ENCODE measurements at regions not wholly inside any gene's neighbourhood (a gene's known extent, or its start where the extent isn't known, plus 50 kb on each side); places are given as distances from the start of the nearest gene placed in this dataset.

GRCh38 chr18:55780586-55781071 is 192.6 kb upstream of the TCF4 start:
- DNase-seq (ENCODE audit: low spot score) = no peak

- DNase-seq (ENCODE audit: low spot score) = peak; percentile 23
These were observed 191.9 kb upstream of the TCF4 start for GRCh38 chr18:55779691-55780585.

DNA sequence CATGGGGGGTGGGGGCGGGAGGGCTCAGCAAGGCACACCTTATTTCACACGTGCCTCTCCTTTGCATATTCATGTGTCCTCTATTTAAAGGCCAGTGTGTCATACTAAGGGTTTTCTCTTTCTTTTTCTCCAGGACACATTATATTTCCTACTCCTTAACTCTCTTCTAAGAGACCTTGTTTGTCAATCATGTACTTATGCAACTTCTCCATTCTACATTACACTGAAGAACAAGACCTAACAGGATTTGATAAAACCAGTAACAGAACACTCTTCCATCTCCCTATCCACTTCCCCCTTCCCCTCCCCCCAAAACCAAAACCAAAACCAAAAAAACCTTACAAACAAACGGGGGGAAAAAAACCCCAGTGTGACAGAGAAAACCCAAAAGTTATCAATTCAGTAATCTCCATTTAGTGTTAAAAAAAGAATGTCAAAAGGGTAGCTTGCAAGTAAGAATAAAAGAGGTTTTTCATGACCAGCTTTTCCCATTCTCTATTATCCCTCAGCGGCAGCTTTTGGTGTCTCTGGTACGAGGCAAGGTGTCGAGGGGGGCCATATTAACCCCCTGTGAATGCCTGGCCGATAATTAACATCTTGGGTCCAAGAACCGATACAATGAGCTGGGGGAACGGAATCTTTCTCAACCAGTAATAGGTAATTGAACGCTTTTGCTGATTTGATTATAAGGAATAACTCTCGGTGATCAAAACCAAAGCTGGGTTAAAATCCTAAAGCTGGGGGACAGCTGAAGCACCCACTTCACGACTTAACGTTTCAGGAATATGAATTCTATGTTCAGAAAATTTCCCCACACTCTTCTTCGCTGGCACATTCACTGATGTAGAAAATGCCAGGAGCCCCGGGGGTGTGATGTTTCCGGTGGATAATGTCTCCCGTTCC is 191.0 kb upstream of the TCF4 start:
- DNase-seq (ENCODE audit: low spot score) = no peak

- no peak for DNase-seq (ENCODE audit: low spot score)
These were observed 189.8 kb upstream of the TCF4 start for GRCh38 chr18:55777666-55778304.

DNA sequence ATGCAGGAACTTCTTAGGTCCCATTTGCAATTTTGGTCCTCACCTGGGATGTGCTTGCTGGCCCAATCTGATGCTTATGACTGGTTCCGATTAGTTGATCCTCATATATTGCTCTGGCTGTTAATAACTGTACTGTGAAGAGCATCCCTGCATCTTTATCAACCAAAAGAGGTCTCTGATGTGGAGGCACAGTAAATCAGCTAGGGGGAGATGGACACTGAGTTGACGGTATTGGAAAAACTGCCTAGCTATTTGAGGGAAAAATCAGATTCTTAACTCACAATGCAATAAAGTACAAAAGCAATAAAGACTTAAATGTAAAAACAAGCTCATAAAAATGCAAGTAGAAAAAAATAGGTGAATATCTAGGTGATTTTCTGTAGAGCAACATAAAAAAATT is 188.0 kb upstream of the TCF4 start:
- DNase-seq (ENCODE audit: low spot score) = no peak

- no peak for DNase-seq (ENCODE audit: low spot score)
These were observed 186.5 kb upstream of the TCF4 start for GRCh38 chr18:55774505-55774904.

DNA sequence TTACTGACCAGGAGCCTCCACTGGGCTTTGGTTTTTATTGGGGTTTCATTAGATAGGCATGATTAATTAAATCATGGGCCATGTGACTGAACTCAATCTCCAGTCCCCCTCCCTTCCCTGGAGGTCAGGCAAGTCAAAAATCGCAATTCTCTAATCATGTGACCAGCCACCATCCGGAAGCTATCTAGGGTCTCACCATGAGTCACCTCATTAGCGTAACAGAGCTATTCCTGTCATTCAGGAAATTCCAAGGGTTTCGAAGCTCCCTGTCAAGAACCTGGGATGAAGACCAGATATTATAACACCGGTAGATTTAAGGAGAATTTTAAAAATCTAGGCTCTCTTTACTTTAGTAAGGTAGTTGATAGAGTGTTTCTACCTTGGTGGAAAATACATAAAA is 180.3 kb upstream of the TCF4 start:
- DNase-seq (ENCODE audit: low spot score) = no peak

DNA sequence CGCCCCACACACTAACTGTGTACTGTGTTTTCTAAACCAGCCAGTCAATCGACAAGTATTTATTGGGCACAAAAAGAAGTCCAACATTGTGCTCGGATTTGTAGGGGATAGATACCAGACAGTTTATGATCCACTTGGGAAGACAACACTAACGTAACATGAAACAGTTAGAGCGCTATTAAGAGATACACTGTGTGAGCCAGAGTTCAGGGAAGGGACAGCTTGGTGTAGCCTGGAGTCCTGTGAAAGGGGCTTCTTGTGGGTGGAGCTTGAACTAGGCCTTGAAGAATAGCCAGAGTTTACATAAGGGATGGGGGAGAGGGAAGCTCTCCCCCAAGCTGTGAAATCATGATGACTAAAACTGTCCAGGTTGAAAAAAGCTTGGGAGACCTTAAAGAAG is 176.4 kb upstream of the TCF4 start:
- DNase-seq (ENCODE audit: low spot score) = no peak

DNA sequence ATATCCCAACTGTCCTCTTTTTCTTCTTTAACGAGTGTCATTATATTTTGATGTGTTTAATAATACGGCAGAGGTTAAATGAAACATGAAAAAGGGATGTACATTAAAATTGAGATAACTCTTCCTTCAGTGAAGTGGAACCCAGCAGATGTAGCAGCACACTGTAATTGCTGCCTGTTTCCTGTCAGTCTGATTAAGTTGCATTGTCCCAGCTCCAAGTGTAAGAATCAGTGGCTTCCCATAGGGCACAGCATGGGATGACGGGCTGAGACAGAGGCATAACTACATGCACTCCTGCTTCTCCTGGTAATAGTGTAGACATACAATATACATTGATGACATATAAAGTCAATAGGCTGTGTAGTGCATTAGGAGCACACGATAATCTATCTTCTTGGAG is 175.8 kb upstream of the TCF4 start:
- no peak for DNase-seq (ENCODE audit: low spot score)

DNA sequence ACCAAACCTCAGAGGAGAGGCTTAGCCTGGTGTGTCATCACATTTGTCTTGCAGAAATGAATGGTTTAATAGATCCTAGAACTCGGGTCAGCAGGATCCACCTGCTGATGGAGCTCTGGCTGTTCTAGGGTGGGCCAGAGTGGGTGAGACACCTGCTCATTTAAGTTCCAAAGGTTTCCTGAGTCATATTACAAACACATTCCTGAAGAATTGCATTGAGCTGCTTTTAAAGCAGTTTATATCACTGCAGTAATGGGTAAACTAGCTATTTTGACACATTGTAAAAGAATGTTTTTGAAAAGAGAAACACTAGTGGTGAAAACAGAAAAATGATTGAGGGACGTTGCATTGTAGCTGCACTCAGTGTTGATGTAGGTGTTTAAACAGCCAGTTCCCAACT is 175.3 kb upstream of the TCF4 start:
- no peak for DNase-seq (ENCODE audit: low spot score)

- no peak for DNase-seq (ENCODE audit: low spot score)
These were observed 174.4 kb upstream of the TCF4 start for GRCh38 chr18:55762424-55762823.

DNA sequence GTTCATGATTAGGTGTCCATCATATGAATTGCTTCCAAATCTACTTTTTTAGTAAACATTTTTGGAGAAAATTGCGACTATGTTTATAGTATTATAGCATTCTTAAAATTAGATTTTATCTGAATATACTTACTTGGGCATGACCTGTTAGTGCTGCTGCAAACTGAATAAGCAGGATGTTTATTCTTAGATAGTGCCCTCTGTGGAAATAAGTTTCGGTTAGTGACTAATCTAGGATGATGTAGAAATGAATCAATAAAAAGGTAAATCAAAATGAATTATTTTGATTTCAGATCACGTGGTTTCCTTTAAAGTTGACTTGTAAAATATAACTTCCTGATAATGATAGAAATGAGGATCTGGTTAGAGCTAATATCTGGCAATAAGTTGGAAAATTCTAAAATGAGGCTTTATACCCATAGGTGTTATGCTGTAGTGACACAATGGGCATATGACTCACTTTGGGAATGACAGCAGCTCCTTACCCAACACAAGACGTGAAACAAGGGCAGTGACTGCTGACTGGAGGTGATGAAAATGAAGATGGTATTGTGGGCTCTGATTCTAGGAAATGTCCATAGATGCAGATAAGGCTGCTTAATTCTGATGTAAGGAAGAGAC is 165.8 kb upstream of the TCF4 start:
- DNase-seq (ENCODE audit: low spot score) = no peak

DNA sequence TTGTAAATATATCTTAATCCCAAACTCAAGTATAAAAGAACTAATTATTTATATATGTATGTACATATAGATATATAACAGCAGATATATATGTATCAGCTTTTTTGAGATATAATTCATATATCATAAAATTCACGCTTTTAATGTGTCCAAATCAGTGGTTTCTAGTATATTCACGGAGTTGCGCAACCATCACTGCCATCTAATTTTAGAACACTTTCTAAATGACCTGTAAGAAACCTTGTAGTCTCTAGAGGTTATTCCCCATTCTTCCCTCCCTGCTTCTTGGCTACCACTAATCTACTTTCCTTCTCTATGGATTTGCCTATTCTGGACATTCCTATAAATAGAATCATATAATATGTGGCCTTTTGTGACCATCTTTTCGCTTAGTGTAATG is 163.5 kb upstream of the TCF4 start:
- no peak for DNase-seq (ENCODE audit: low spot score)

DNA sequence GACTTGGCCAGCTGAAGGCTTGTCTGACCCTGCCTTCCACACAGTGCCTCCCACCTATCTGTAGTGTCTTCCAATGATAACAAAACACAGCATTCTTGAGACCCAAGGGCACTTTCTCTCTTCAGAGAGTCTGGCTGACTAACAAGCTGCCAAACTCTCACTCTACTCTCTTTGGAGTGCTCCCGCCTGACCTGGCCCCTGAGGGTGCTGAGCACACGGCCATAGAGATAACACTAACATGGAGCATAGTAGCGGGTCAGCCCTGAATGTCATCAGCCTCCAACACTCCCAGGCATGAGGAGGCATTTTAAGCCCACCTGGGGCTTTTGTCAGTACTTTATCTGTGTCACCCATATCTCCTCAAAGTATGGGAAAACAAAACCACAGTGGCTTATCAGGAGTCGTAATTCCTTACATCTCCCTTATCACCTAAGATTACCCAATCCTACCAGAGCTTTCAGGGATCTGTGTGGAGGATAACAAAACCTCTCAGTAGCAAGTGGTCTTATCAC is 160.3 kb upstream of the TCF4 start:
- DNase-seq (ENCODE audit: low spot score) = peak; percentile 4

DNA sequence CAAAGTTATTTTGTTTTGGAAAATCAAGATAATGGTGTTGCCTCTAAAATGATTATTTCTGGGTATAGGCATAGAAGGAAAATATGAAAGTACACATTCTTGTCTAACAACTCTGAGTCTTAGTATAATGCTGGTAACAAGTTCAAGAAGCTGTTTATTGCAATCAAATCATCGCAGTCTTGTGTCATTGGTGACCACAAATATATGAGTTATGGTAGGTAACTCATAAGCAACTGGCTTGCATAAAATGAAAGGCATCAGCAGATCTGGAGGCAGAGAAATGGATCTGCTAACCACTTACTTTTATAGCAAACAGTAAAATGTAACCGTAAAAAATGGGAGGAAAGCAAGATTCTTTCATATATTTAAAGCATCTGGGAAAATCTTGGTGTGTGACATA is 156.2 kb upstream of the TCF4 start:
- DNase-seq (ENCODE audit: low spot score) = no peak

GRCh38 chr18:55743736-55744135 is 155.7 kb upstream of the TCF4 start:
- no peak for DNase-seq (ENCODE audit: low spot score)

GRCh38 chr18:55743133-55743532 is 155.1 kb upstream of the TCF4 start:
- no peak for DNase-seq (ENCODE audit: low spot score)

- no peak for DNase-seq (ENCODE audit: low spot score)
These were observed 151.5 kb upstream of the TCF4 start for GRCh38 chr18:55739488-55739887.

DNA sequence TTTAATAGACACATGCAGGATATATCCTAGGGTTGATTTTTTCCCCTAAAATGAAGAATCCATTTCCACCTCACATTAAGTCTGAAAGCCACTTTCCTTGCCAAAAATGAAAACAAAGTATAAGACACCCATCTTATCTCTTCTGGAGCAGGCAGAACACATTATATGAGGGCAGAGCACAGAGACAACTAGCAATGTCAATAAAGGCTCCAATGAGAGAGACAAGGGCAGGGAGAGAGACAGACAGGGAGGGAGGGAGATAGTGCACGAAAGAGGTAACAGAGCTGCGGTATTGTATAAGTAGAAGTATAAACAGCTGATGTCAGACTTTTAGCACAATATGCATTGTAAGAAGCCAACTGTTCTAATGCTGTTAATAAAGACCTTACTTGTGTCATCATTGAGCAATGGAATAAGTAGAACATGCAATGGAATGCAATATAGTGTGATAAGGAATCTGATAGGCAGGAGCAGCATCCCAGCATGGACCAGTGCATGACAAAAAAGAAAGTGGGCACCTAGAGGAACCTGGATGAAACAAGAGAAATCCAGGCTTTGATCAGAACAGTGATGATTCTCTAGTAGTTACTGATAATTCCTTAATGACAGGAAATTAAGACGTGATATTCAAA is 150.6 kb upstream of the TCF4 start:
- DNase-seq (ENCODE audit: low spot score) = no peak

DNA sequence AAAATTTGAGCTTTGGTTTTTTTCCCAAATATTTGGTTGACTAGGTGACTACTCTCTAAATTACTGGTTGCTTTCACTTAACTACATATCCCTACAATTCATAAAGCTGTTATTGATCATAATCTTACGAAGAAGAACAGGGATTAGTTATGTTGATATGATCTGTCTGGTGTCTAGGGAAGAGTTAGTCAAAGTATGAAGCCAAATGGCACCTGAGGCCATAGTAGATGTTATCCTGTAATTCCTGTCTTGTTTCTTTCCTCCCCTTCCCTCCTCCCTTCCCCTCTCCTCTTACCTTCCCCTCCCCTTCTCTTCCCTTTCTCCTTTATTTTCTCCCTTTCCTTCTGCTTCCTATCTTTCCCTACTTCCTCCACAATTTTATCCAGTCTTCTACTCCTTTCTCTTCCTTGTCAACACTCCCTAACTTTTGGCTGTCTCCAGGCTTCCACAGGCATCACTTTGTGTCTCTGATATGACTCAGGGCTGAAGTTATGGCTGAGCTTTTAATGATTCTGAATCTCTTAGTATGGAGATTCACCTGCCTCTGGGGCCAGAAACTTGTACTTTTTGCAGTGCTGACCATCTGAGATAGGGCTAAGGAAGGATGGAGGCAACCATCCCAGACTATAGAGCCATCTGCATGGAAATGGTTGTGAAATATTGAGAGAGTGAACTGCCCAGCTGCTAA is 149.9 kb upstream of the TCF4 start:
- no peak for DNase-seq (ENCODE audit: low spot score)

DNA sequence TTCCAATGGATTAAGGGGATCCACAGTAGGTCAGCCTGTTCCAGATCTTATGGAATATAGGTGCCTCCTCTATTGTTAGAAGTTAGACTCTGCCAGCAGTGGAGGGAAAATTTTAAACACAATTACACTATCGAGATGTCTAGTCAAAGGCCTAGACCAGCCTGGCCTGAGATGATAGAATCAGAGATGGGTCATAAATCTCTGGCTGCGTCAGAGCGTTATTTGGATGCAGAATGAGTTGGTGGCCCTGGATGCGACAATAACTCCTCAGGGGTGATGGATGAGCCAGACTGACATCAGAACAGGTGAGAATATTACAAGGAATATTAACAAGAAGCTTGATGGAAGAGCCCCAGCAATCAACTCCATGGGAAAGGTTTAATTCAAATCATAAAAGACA is 149.3 kb upstream of the TCF4 start:
- DNase-seq (ENCODE audit: low spot score) = no peak

Data from HuH-7.5 (cell line).